GM18517 (cell line): ENCODE measurements at regions not wholly inside any gene's neighbourhood (a gene's known extent, or its start where the extent isn't known, plus 50 kb on each side); places are given as distances from the start of the nearest gene placed in this dataset.
"Not testable (repeated sequence)": the region's sequence is repeated elsewhere in the genome, so short reads cannot be mapped to it uniquely, and the experiment has no call there.

Source experiments
- ATAC-seq: cut with Tn5 transposase; IDR thresholded peaks from one replicate; pipeline ENCODE4 v1.9.1; 2021; ENCODE audit warnings: mild to moderate bottlenecking, moderate library complexity; ENCODE audit not compliant: unreplicated experiment

DNA sequence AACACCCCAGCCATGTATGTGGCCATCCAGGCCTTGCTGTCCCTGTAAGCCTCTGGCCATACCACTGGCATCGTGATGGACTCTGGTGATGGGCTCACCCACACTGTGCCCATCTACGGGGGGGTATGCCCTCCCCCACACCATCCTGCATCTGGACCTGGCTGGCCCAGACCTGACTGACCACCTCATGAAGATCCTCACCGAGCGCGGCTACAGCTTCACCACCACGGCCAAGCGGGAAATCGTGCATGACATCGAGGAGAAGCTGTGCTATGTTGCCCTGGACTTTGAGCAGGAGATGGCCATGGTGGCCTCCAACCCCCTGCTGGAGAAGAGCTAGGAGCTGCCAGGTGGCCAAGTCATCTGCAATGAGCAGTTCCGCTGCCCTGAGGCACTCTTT, 80.4 kb upstream of the ZCCHC2 start:
- ATAC-seq = no peak

DNA sequence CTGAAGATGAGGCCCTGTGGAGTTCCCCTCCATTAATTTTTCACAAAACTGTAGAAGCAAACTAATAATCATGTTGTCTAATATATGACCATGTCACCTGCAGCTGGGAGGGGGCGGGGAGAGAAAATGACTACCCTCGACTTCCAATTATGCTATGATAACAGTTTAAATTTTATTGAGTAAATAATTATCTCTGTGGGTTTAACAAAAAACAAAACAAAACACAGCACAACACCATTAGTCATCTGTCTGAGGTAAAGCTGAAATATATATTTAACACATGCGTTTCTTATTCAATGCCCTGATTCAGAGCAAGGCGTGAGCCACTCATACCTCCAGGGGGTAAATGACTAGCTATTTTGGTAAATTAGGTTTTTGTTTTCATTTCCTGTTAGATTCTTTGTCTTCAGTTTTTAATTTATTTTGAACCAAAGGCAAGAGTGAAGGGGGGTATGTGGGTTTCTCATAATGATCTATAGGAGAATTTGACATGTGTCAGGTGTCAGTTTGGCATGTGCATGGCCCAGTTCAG, 77.4 kb upstream of the ZCCHC2 start:
- ATAC-seq = peak; percentile 60

- ATAC-seq = no peak
Observed at GRCh38 chr18:62446511-62446910, 76.3 kb upstream of the ZCCHC2 start.

- no peak for ATAC-seq
Observed at GRCh38 chr18:62447652-62448051, 75.2 kb upstream of the ZCCHC2 start.

- ATAC-seq = no peak
Observed at GRCh38 chr18:62448426-62448825, 74.4 kb upstream of the ZCCHC2 start.

DNA sequence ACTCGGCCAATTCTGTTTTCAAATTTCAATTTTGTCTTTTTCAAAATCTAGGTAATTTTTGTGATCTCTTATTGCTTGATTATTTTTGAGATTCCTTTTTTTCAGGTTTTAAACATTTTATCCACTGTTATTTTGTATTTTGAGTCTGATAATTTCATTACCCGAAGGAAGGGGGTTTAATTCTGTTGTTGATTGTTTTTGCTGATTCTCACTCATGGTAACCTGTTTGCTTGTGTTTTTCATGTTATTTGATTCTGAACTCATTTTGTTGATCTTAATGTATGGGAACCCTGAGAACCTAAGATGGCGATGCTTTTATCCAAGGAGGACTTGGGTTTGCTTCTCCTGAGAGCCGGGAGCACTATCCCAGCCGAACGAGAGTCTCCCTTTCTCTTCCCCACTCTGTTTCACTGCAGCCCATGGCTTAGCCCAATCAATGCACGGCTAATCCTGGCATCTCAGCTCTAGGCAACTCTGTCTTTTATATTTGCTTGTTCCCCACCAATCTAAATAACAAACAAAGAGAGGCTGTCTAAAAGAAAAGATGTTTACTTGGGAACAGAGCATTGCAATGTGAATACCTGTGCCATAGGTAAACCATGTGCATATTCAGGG, 73.2 kb upstream of the ZCCHC2 start:
- no peak for ATAC-seq

DNA sequence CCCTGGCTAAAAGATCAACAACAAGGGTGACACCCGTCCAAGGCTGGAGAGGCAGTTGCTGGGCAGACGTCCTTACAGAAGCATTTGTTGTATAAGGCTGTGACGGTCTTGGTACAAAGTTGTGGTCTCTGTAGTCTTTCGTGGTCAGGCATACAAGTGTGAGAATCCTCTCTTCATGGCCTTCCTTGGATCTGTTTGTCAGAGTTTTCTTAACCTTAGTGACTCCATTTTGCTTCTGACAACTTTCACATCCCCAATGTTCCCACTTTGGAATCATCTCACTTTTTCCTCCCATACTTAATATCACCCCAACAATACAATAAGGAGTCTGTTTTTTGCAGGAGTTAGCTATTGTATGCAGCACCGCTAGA, 72.7 kb upstream of the ZCCHC2 start:
- ATAC-seq = no peak

GRCh38 chr18:62450546-62451410, 72.0 kb upstream of the ZCCHC2 start:
- no peak for ATAC-seq

GRCh38 chr18:62452280-62452831, 70.5 kb upstream of the ZCCHC2 start:
- no peak for ATAC-seq

DNA sequence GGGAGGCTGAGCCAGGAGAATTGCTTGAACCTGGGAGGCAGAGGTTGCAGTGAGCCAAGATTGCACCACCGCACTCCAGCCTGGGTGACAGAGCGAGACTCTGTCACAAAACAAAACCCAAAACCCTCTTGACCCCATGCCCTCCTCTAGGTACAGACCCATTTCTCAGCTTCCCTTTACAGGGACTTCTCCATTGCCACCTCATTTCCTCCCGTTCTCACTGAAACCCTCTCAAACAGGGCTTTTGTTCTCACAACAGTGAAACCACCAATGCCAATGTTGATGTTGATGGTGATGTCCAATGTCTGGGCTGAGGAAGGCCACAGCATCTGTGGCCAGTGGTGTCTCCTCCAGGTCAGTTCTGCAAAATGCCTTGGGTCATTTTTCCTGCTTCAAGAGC, 69.0 kb upstream of the ZCCHC2 start:
- no peak for ATAC-seq

GRCh38 chr18:62454527-62454926, 68.3 kb upstream of the ZCCHC2 start:
- ATAC-seq = no peak

- no peak for ATAC-seq
Observed at GRCh38 chr18:62455222-62455621, 67.6 kb upstream of the ZCCHC2 start.

DNA sequence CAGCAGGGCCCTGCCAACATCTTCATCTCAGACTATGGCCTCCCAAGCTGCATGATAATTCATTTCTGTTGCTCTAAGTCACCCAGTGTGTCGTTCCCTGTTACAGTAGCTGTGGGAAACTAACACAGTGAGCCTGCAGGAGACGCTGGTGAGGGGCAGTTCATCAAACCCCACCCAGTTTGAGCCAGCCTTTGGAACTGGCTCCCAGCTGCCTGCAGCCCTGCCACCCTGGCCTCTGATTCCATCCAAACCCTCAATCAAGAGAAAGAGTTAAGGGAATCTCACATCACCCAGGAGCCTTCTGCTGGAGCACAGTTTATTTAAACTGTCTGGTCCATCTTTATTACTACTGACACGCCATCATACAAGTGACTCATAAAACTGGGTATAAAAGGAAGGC, 64.9 kb upstream of the ZCCHC2 start:
- no peak for ATAC-seq

GRCh38 chr18:62458346-62458745, 64.5 kb upstream of the ZCCHC2 start:
- no peak for ATAC-seq

GRCh38 chr18:62458868-62459716, 63.7 kb upstream of the ZCCHC2 start:
- no peak for ATAC-seq

DNA sequence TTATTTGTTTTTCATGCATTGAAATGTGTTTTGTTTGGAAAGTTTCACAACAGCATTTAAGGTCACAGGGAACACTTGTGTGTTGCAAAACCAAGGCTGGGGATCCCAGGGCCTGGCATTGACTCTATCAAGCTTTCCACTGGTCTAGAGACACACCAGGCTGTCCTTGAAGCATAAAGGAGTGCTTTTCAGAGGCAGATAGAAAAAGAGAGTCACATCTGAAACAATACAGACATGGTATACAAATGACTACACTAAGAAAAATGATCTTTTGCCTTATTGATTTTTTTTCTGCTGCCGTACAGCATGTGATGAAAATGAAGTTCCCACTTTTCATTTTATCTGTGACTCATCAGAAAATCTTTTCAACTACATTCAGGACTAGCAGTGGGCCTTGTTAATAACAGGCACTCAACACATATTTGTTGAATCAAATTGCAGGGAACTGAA, 61.9 kb upstream of the ZCCHC2 start:
- ATAC-seq = no peak

DNA sequence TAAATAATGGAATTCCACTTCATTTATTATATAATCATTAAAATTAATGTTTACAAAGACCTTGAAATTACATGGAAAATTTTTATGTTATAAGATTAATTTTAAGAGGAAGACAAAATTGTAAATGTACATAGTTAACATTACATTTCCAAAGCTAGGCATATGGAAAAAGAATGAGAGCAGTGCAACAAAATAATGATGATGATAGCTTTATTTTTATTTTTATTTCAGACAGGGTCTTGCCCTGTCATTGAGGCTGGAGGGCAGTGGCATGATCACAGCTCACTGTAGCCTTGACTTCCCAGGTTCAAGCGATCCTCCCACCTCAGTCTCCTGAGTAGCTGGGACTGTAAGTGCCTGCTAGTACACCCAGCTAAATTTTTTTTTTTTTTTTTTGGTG, 61.2 kb upstream of the ZCCHC2 start:
- no peak for ATAC-seq

- ATAC-seq = no peak
Observed at GRCh38 chr18:62464266-62464665, 58.6 kb upstream of the ZCCHC2 start.

DNA sequence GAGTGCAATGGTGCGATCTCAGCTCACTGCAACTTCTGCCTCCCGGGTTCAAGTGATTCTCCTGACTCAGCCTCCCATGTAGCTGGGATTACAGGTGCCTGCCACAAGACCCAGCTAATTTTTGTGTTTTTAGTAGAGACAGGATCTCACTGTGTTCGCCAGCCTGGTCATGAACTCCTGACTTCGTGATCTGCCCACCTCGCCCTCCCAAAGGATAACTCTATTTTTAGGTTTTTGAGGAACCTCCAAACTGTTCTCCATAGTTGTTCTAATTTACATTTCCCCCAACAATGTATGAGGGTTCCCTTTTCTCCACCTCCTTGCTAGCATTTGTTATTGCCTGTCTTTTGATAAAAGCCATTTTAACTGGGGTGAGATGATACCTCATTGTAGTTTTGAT, 53.7 kb upstream of the ZCCHC2 start:
- ATAC-seq = not testable (repeated sequence)
